Thyroid gland (tissue), 4 donors: ENCODE measurements at regions not wholly inside any gene's neighbourhood (a gene's known extent, or its start where the extent isn't known, plus 50 kb on each side); places are given as distances from the start of the nearest gene placed in this dataset.

ENCODE experiments used
- POLR2A ChIP-seq, 2 donors: fragments of 450-650 bp; IDR thresholded peaks; one replicate each; pipeline ENCODE4 v1.6.1; 2017; ENCODE audit warnings: antibody characterized with exemption in 2 of 2, mild to moderate bottlenecking in 2 of 2, moderate library complexity in 1 of 2
- TF ChIP-seq, protein P1 (sequence below), 6 experiments: fragments of 200-600 bp in 3 of 6; fragments of 450-650 bp in 3 of 6; sonication (generic) in 3 of 6; IDR thresholded peaks; one replicate each; pipeline ENCODE4 v1.5.1; 2016 to 2019; ENCODE audit warnings: antibody characterized with exemption in 6 of 6, mild to moderate bottlenecking in 2 of 6, inconsistent platforms in 1 of 6, moderate library complexity in 1 of 6

DNA sequence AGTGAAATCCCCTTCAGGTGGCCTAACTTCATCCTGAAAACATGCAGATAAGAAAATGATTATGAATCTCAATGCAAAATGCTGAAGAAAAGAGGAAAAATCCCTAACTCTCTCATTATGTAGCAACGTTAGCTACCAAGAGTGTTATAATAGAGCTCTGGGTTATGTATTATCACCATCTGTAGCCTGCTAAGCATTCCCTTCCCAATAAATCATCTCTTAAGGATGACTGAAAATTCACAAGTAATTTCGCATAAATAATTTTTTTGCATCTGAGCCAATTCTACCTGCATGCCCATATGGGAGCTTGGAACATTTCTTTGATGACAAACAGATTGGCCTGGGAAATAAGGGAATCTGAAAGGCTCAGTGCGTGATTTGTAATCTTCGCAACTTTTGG, 216.1 kb downstream of the HTR7 start:
- TF ChIP-seq, protein P1, sequence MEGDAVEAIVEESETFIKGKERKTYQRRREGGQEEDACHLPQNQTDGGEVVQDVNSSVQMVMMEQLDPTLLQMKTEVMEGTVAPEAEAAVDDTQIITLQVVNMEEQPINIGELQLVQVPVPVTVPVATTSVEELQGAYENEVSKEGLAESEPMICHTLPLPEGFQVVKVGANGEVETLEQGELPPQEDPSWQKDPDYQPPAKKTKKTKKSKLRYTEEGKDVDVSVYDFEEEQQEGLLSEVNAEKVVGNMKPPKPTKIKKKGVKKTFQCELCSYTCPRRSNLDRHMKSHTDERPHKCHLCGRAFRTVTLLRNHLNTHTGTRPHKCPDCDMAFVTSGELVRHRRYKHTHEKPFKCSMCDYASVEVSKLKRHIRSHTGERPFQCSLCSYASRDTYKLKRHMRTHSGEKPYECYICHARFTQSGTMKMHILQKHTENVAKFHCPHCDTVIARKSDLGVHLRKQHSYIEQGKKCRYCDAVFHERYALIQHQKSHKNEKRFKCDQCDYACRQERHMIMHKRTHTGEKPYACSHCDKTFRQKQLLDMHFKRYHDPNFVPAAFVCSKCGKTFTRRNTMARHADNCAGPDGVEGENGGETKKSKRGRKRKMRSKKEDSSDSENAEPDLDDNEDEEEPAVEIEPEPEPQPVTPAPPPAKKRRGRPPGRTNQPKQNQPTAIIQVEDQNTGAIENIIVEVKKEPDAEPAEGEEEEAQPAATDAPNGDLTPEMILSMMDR (IDR thresholded peaks at IDR 0.05): no peak
- TF ChIP-seq POLR2A (IDR thresholded peaks at IDR 0.05): no peak
